Parathyroid adenoma (tissue), 2 donors: ENCODE measurements at regions not wholly inside any gene's neighbourhood (a gene's known extent, or its start where the extent isn't known, plus 50 kb on each side); places are given as distances from the start of the nearest gene placed in this dataset.

ENCODE experiments used
- H2AFZ ChIP-seq: fragments of 300-600 bp; sonication (generic); one replicate; pipeline ENCODE4 v1.7.0; 2017; ENCODE audit warnings: antibody characterized with exemption, mild to moderate bottlenecking
- H3K27ac ChIP-seq: fragments of 300-600 bp; sonication (generic); one replicate; pipeline ENCODE4 v1.7.0; 2017
- H3K27me3 ChIP-seq: fragments of 300-600 bp; sonication (generic); one replicate; pipeline ENCODE4 v1.7.0; 2017; ENCODE audit warnings: low read length; ENCODE audit not compliant: control insufficient read depth, insufficient read depth
- H3K36me3 ChIP-seq: fragments of 300-600 bp; sonication (generic); one replicate; pipeline ENCODE4 v1.7.0; 2017; ENCODE audit warnings: low read length; ENCODE audit not compliant: control insufficient read depth, insufficient read depth
- H3K4me1 ChIP-seq: fragments of 300-600 bp; sonication (generic); one replicate; pipeline ENCODE4 v1.7.0; 2017; ENCODE audit warnings: control low read depth
- H3K4me2 ChIP-seq: fragments of 300-600 bp; sonication (generic); one replicate; pipeline ENCODE4 v1.7.0; 2017; ENCODE audit warnings: low read length
- H3K4me3 ChIP-seq: fragments of 300-600 bp; sonication (generic); one replicate; pipeline ENCODE4 v1.7.0; 2017; ENCODE audit warnings: low read depth, low read length
- H3K79me2 ChIP-seq: fragments of 300-600 bp; sonication (generic); one replicate; pipeline ENCODE4 v1.7.0; 2017; ENCODE audit warnings: control low read depth
- H3K9ac ChIP-seq: fragments of 300-600 bp; sonication (generic); one replicate; pipeline ENCODE4 v1.7.0; 2017; ENCODE audit warnings: mild to moderate bottlenecking
- H3K9me3 ChIP-seq: fragments of 300-600 bp; sonication (generic); one replicate; pipeline ENCODE4 v1.7.0; 2017; ENCODE audit warnings: low read length; ENCODE audit not compliant: control insufficient read depth
- CTCF ChIP-seq: fragments of 300-600 bp; sonication (generic); IDR thresholded peaks from one replicate; pipeline ENCODE4 v1.7.0; 2017; ENCODE audit warnings: antibody characterized with exemption, mild to moderate bottlenecking
- donor health status: primary hyperparathyroidism.

DNA sequence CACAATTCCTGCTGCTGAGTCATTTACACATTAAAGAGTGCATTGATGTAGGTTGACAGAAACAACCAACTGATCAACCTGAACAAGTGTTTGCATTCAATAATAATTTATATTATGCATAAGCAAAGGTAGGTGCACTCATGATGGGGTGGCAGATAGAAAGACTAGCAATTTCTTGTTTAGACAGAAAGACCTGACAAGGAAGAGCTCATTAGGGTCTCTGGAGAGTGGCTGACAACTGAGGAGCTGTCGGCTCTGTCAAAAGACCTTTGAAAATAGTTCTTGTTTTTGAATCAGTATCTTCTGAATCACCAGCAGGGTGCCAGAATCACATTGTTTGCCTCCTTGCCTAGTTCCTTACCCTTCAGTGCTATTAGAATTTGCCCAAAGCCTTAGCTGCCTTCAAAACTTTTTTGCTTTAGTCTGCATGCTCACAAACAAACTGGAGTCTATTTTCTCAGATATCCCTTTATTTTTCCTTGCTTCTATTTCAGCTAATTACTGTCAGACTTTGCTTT, 234.7 kb downstream of the BTG1 start:
- no peaks in the 10 kb centered on the region for H3K36me3 ChIP-seq
- H3K27me3 ChIP-seq = no peaks in the 10 kb centered on the region
- no peaks in the 10 kb centered on the region for H3K79me2 ChIP-seq

GRCh38 chr12:91902860-91903683, 242.6 kb downstream of the BTG1 start:
- H3K4me1 ChIP-seq = no peaks in the 10 kb centered on the region
- H2AFZ ChIP-seq = no peak overlapping the region
- no peaks in the 10 kb centered on the region for H3K9me3 ChIP-seq
- H3K27me3 ChIP-seq = no peaks in the 10 kb centered on the region
- H3K79me2 ChIP-seq = no peaks in the 10 kb centered on the region
- H3K4me3 ChIP-seq = no peak overlapping the region
- no peak overlapping the region for H3K9ac ChIP-seq
- no peak overlapping the region for H3K27ac ChIP-seq
- H3K36me3 ChIP-seq = no peaks in the 10 kb centered on the region
- H3K4me2 ChIP-seq = no peak overlapping the region
- no peak for TF ChIP-seq CTCF

More for the DNA sequence above, 234.7 kb downstream of the BTG1 start:
- Histone ChIP-seq H3K27ac (peak overlapping the region; percentile 77), H2AFZ (peak overlapping the region; percentile 63), H3K4me3 (no peak overlapping the region), H3K9me3 (no peaks in the 10 kb centered on the region), H3K4me2 (no peak overlapping the region), H3K4me1 (peaks cover 36% of the 10 kb centered on the region), H3K9ac (no peak overlapping the region)
- TF ChIP-seq CTCF = no peak

GRCh38 chr12:91901381-91902074, 244.1 kb downstream of the BTG1 start:
- no peak overlapping the region for H3K4me2 ChIP-seq
- no peak for TF ChIP-seq CTCF
- H3K79me2 ChIP-seq = no peaks in the 10 kb centered on the region
- H3K36me3 ChIP-seq = no peaks in the 10 kb centered on the region
- no peak overlapping the region for H3K27ac ChIP-seq
- no peaks in the 10 kb centered on the region for H3K27me3 ChIP-seq
- no peaks in the 10 kb centered on the region for H3K4me1 ChIP-seq
- H3K4me3 ChIP-seq = no peak overlapping the region
- no peaks in the 10 kb centered on the region for H3K9me3 ChIP-seq
- no peak overlapping the region for H3K9ac ChIP-seq
- H2AFZ ChIP-seq = no peak overlapping the region

GRCh38 chr12:91900971-91901370, 244.7 kb downstream of the BTG1 start:
- H3K4me1 ChIP-seq = no peaks in the 10 kb centered on the region
- no peak overlapping the region for H3K27ac ChIP-seq
- no peaks in the 10 kb centered on the region for H3K79me2 ChIP-seq
- no peak overlapping the region for H3K4me3 ChIP-seq
- TF ChIP-seq CTCF = no peak
- no peaks in the 10 kb centered on the region for H3K27me3 ChIP-seq
- no peaks in the 10 kb centered on the region for H3K9me3 ChIP-seq
- H3K36me3 ChIP-seq = no peaks in the 10 kb centered on the region
- no peak overlapping the region for H2AFZ ChIP-seq
- H3K9ac ChIP-seq = no peak overlapping the region
- H3K4me2 ChIP-seq = no peak overlapping the region
